HL-60 (cell line): ENCODE measurements at regions not wholly inside any gene's neighbourhood (a gene's known extent, or its start where the extent isn't known, plus 50 kb on each side); places are given as distances from the start of the nearest gene placed in this dataset.

Source experiments
- DNase-seq, 2 experiments: peaks; one replicate each; pipeline ENCODE4 v3.0.0-alpha.2; 2010 to 2020; ENCODE audit warnings: low read depth in 1 of 2, low spot score in 1 of 2
- H3K27ac ChIP-seq: fragments of 250-450 bp; sonication (Bioruptor Pico); replicated peaks from 2 replicates; pipeline ENCODE4 v1.5.1; 2020; ENCODE audit warnings: mild to moderate bottlenecking, moderate library complexity
- H3K27me3 ChIP-seq: fragments of 250-450 bp; sonication (Bioruptor Pico); 2 replicates; pipeline ENCODE4 v1.5.1; 2021; ENCODE audit warnings: mild to moderate bottlenecking, moderate library complexity; ENCODE audit not compliant: insufficient read depth, poor library complexity, severe bottlenecking
- H3K4me3 ChIP-seq: replicated peaks from 2 replicates; pipeline ENCODE4 v1.5.1; 2011; ENCODE audit warnings: mild to moderate bottlenecking, control low read depth, low read length; ENCODE audit not compliant: insufficient read depth
- CTCF ChIP-seq: IDR thresholded peaks from one replicate; pipeline ENCODE4 v1.5.1; 2011; ENCODE audit warnings: low read length, control low read depth, inconsistent platforms; ENCODE audit not compliant: insufficient read depth
- GABPA ChIP-seq: IDR thresholded peaks from 2 replicates; pipeline ENCODE4 v1.6.1; 2012; ENCODE audit warnings: low read depth
- POLR2AphosphoS5 ChIP-seq: IDR thresholded peaks from 2 replicates; pipeline ENCODE4 v1.6.1; 2012; ENCODE audit warnings: low read depth
- REST ChIP-seq: IDR thresholded peaks from 2 replicates; pipeline ENCODE4 v1.6.1; 2012; ENCODE audit warnings: low read depth; ENCODE audit not compliant: insufficient replicate concordance
- SPI1 ChIP-seq: IDR thresholded peaks from 2 replicates; pipeline ENCODE4 v1.6.1; 2012; ENCODE audit warnings: low read depth, mild to moderate bottlenecking, borderline replicate concordance

GRCh38 chr1:157460381-157460780, 91.9 kb downstream of the FCRL5 start:
- DNase-seq, result no peak

GRCh38 chr1:157457279-157457678, 95.0 kb downstream of the FCRL5 start:
- DNase-seq, result no peak
- no peak overlapping the region for H3K4me3 ChIP-seq
- no peak for TF ChIP-seq CTCF
- TF ChIP-seq REST, result no peak
- no peak for TF ChIP-seq GABPA
- no peak for TF ChIP-seq POLR2AphosphoS5
- TF ChIP-seq SPI1, result no peak
- no peak overlapping the region for H3K27ac ChIP-seq
- no peaks in the 10 kb centered on the region for H3K27me3 ChIP-seq

More at GRCh38 chr1:157460381-157460780, 91.9 kb downstream of the FCRL5 start:
- Histone ChIP-seq H3K27ac (no peak overlapping the region), H3K4me3 (no peak overlapping the region), H3K27me3 (no peaks in the 10 kb centered on the region)
- TF ChIP-seq SPI1 (no peak), REST (no peak), CTCF (no peak), POLR2AphosphoS5 (no peak), GABPA (no peak)

DNA sequence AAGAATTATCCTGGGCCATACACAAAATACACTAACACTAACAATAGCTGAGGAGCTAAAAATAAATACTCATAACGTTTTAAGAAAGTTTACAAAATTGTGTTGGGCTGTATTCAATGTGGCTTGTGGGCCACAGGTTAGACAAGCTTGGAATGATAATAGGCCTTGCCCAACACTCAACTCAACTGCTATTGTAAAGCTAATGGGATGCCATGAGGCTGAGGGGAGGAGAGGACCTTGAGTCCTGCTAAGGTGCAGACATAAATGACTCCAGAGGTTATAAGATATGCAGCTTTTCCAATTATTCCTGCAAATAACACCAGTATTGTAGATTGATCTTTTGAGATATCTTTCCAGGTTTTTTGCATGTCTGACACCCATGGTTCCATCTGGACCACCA, 97.0 kb downstream of the FCRL5 start:
- Histone ChIP-seq H3K27ac (no peak overlapping the region), H3K27me3 (no peaks in the 10 kb centered on the region), H3K4me3 (no peak overlapping the region)
- DNase-seq, result no peak
- no peak for TF ChIP-seq POLR2AphosphoS5
- no peak for TF ChIP-seq SPI1
- no peak for TF ChIP-seq REST
- TF ChIP-seq CTCF, result no peak
- TF ChIP-seq GABPA, result no peak
